Retinal pigment epithelial cell (primary cell): ENCODE measurements at regions not wholly inside any gene's neighbourhood (a gene's known extent, or its start where the extent isn't known, plus 50 kb on each side); places are given as distances from the start of the nearest gene placed in this dataset.
A peak's percentile ranks its signal among the peaks of the same experiment; 100 is the strongest.

Source experiments
- DNase-seq: peaks from one replicate; pipeline ENCODE4 v3.0.0-alpha.2; 2010; ENCODE audit warnings: low read depth
- H3K4me3 ChIP-seq: 2 replicates; pipeline ENCODE4 v1.5.1; 2011; ENCODE audit warnings: mild to moderate bottlenecking, low read length, control low read depth, moderate library complexity
- TF ChIP-seq, protein P1 (sequence below): conservative IDR thresholded peaks from 2 replicates; pipeline ENCODE4 v1.5.1; 2011; ENCODE audit warnings: low read depth, low read length, control low read depth, inconsistent platforms

DNA sequence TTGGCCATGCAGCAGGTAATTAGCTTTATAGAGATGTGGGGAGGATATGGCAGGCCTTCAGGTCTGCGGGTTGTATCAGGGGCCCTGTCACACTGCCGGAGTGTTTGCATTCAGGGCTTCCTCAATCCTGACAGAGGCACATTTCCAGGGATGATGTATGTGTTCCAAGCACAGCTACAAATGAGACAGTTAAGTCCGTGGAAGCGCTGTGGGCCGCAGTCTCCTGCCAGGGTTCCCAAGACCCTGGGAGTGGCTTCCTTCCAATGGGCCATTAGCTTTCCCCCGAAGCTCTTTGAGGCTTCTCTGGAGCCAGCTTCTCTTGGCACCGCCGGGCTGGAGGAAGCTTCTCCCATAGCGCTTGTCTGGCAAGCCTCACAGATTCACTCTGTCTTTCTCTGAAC, 1524.7 kb upstream of the TMEM132C start:
- TF ChIP-seq, protein P1, sequence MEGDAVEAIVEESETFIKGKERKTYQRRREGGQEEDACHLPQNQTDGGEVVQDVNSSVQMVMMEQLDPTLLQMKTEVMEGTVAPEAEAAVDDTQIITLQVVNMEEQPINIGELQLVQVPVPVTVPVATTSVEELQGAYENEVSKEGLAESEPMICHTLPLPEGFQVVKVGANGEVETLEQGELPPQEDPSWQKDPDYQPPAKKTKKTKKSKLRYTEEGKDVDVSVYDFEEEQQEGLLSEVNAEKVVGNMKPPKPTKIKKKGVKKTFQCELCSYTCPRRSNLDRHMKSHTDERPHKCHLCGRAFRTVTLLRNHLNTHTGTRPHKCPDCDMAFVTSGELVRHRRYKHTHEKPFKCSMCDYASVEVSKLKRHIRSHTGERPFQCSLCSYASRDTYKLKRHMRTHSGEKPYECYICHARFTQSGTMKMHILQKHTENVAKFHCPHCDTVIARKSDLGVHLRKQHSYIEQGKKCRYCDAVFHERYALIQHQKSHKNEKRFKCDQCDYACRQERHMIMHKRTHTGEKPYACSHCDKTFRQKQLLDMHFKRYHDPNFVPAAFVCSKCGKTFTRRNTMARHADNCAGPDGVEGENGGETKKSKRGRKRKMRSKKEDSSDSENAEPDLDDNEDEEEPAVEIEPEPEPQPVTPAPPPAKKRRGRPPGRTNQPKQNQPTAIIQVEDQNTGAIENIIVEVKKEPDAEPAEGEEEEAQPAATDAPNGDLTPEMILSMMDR: no peak
- no peak overlapping the region for H3K4me3 ChIP-seq
- no peak for DNase-seq

DNA sequence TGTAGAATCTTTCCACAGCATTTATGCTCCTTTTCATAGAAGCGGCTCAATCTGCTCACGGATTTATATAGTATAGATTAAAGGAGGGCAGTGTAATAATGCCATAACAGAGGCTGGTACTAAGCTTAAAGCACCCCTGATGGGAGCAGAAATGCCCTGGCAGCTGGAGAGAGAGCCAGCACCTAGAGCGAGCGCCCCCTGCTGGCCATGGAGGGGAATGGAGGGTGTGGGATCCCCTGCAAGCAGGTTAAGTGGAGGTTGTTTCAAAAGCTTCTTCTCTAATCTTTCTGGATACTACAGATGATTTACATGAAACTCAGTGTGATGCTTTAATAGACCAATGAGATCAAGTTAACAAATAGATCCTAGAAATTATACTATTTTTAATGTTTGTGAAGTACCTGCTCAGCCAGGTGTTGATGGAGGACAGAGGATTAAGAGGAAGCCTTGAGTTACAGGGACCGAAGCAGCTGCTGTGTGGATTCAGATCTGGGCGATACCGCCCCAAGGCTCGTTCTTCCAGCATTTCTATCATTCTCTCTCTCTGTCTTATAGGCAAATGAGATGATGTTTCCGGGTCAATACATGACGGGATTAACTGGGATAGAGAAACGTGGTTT, 1519.3 kb upstream of the TMEM132C start:
- H3K4me3 ChIP-seq: no peak overlapping the region
- DNase-seq: no peak
- TF ChIP-seq, protein P1: peak; percentile 83

DNA sequence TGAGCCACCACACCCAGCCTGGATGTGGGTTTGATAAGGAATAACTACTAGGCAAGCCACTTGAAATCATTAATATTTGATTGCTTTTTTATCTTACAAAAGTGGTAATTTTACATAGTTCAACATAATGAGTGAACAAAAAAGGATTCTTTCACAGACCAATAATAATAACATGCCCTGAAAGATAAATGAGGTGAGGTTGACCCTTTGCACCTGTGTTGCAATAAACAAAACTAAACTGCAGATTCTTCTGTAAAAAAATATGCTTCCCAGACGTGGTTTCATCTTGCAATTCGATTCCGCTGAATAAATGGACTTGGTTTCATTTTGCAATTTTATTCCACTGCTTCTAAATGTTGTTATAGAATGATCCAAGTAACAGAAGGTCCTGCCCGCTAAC, 1514.9 kb upstream of the TMEM132C start:
- H3K4me3 ChIP-seq: no peak overlapping the region
- TF ChIP-seq, protein P1: no peak
- no peak for DNase-seq

DNA sequence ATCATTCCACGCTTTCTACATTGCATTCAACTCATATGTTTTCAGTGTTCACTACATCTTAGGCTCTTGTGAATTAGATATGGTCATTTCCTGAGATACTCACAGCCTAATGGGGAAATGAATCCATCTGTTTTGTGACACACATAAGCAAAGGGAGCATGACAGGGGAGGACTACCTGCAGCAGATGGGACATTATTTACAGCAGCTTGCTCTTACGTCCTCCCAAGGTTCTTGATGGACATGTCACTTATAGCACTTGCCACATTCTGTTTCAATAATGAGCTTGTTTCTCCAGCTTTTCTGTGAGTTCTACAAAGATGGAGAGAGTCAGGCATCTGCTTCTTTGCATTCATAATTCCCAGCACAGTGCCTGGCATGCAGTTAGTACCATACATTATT, 1509.6 kb upstream of the TMEM132C start:
- TF ChIP-seq, protein P1: no peak
- no peak for DNase-seq
- no peak overlapping the region for H3K4me3 ChIP-seq

DNA sequence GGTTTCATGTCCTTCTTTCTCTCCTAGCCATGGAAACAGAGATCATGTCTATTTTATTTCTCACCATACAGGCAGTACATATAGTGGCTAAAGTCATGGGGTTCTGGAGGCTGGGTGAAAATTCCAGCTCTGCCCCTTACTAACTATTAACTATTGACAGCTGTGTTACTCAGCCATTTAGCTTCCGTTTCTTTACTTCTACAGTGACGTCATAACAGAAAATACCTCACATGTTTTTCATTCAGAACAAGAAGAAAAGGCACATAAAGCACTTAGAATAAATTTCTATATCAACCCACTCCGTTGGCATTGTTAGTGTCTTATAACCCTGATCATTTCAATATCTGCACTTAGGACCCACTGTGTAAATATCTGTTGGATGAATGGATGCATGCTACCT, 1506.9 kb upstream of the TMEM132C start:
- H3K4me3 ChIP-seq: no peak overlapping the region
- TF ChIP-seq, protein P1: no peak
- no peak for DNase-seq

DNA sequence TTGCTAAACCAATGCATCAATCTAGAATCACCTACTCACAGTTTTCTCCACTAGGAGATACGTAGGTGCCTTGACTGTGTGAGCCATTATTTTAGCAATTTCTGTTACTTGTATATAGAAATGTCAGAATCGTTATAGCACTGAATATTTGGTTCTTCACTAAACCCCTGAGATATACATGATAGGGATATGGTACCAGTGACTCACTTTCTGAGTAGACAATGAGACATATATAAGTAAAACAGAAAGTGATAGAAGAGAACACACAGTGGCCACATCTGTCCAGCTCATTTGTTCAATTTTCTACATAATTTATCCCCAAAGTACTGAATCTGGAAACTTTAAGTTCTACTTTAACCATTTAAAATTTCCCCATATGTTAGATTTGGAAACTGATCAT, 1505.5 kb upstream of the TMEM132C start:
- DNase-seq: no peak
- TF ChIP-seq, protein P1: no peak
- no peak overlapping the region for H3K4me3 ChIP-seq

DNA sequence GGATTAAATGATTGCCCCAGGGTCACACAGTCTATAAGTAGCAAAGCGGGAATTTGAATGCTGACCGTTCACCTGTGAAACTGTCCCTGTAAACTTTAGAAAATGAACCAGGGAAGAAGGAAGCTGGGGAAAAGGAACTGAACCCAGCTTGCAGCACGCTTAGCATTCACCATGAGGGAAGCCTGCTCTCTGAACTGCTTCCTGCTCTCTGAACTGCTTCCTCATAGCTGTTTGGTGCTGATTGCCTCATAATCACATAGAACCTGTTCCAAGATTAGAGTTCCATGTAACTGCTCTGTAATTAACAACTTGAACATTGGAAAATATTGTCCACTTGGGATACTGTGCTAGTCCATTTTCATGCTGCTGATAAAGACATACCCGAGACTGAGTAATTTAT, 1504.8 kb upstream of the TMEM132C start:
- TF ChIP-seq, protein P1: no peak
- no peak overlapping the region for H3K4me3 ChIP-seq
- DNase-seq: no peak
